Mammary epithelial cell (primary cell): ENCODE measurements at regions not wholly inside any gene's neighbourhood (a gene's known extent, or its start where the extent isn't known, plus 50 kb on each side); places are given as distances from the start of the nearest gene placed in this dataset.

Experiments
- CTCF ChIP-seq, 2 donors: IDR thresholded peaks in 1 of 2; conservative IDR thresholded peaks in 1 of 2; 2 replicates each; pipeline ENCODE4 v1.5.1; 2011 to 2012; ENCODE audit warnings: inconsistent platforms in 2 of 2, low read length in 2 of 2, mild to moderate bottlenecking in 2 of 2, control low read depth in 1 of 2, low read depth in 1 of 2; ENCODE audit not compliant: insufficient read depth in 1 of 2; ENCODE audit errors: extremely low read depth in 1 of 2
- EZH2 ChIP-seq: IDR thresholded peaks from 2 replicates; pipeline ENCODE4 v1.6.1; 2012; ENCODE audit warnings: low read length, inconsistent platforms, borderline replicate concordance

GRCh38 chr2:139790136-139790535, 1009.9 kb upstream of the NXPH2 start:
- TF ChIP-seq CTCF (conservative IDR thresholded peaks at IDR 0.05 in 1 of 2, IDR thresholded peaks at IDR 0.05 in 1 of 2; ENCODE audit: extremely low read depth in 1 of 2, insufficient read depth in 1 of 2, low read depth in 1 of 2, low read length in 2 of 2) (no peak), EZH2 (no peak)
